ENCODE measurements at regions not wholly inside any gene's neighbourhood (a gene's known extent, or its start where the extent isn't known, plus 50 kb on each side); places are given as distances from the start of the nearest gene placed in this dataset.
"Not testable (repeated sequence)": the region's sequence is repeated elsewhere in the genome, so short reads cannot be mapped to it uniquely, and the experiment has no call there.

DNA sequence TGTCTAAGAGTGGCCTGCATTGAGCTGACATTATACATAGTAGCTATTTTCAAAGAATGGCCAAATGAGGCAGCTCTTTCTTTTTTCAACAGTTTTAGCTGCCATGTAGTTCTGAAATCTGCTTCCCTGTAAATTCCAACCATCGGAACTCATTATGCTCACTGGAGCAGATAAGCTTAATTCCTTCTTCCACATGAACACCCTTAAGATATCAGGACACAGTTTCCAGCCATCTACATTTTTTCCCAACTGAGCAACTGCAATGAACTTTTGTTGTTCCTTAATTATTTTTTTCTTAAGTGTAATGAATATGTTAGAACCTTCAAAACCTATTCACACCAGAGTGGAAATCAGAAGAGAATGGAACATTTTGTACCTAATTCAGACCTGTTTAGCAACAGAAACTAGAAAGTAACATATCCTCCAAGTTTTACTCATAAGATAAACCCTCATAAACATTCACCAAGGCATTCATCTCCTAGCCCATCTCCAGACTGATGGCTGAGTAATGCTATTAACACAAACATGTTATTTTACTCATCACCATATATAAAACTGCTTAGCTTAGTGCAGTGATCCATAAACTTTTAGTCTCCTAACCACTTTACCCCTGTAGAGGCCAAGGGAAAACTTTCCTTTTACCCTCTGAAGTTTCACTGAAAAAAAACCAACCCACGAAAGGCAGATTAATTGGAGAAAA lies 296.1 kb upstream of the SYT1 start:
- no peak for DNase-seq
- Histone ChIP-seq H3K27ac (no peak overlapping the region), H3K4me3 (no peak overlapping the region), H3K9me3 (no peaks in the 10 kb centered on the region), H3K27me3 (no peaks in the 10 kb centered on the region), H3K36me3 (no peaks in the 10 kb centered on the region), H3K4me1 (no peaks in the 10 kb centered on the region)
- TF ChIP-seq, protein P1, sequence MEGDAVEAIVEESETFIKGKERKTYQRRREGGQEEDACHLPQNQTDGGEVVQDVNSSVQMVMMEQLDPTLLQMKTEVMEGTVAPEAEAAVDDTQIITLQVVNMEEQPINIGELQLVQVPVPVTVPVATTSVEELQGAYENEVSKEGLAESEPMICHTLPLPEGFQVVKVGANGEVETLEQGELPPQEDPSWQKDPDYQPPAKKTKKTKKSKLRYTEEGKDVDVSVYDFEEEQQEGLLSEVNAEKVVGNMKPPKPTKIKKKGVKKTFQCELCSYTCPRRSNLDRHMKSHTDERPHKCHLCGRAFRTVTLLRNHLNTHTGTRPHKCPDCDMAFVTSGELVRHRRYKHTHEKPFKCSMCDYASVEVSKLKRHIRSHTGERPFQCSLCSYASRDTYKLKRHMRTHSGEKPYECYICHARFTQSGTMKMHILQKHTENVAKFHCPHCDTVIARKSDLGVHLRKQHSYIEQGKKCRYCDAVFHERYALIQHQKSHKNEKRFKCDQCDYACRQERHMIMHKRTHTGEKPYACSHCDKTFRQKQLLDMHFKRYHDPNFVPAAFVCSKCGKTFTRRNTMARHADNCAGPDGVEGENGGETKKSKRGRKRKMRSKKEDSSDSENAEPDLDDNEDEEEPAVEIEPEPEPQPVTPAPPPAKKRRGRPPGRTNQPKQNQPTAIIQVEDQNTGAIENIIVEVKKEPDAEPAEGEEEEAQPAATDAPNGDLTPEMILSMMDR (IDR thresholded peaks at IDR 0.05) = no peak
- TF ChIP-seq EP300 (IDR thresholded peaks at IDR 0.05) (no peak), POLR2AphosphoS5 (IDR thresholded peaks at IDR 0.05) (no peak), POLR2A (IDR thresholded peaks at IDR 0.05) (no peak)
- intact Hi-C loops (cut with DNase I) = no loop called here
- 87 to 90% methylated on average over 2 of the region's 2 CpGs for WGBS, 2 donors

DNA sequence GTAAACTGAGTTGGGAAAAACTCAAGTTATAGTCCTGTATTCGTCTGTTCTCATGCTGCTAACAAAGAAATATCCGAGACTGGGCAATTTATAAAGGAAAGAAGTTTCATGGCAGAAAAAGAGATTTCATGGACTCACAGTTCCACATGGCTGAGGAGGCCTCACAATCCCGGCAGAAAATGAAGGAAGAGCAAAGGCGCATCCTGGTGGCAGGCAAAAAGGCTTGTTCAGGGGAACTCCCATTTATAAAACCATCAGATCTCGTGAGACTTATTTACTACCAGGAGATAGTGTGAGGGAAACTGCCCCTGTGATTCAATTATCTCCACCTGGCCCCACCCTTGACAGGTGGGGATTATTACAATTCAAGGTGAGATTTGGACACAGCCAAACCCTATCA lies 292.6 kb upstream of the SYT1 start:
- TF ChIP-seq POLR2A (IDR thresholded peaks at IDR 0.05) (no peak), POLR2AphosphoS5 (IDR thresholded peaks at IDR 0.05) (no peak), EP300 (IDR thresholded peaks at IDR 0.05) (no peak)
- TF ChIP-seq, protein P1 (IDR thresholded peaks at IDR 0.05) = no peak
- H3K4me1 ChIP-seq = no peaks in the 10 kb centered on the region
- no peak overlapping the region for H3K4me3 ChIP-seq
- no peak overlapping the region for H3K27ac ChIP-seq
- no peaks in the 10 kb centered on the region for H3K27me3 ChIP-seq
- intact Hi-C loops (cut with DNase I) = no loop called here
- DNase-seq = no peak
- no peaks in the 10 kb centered on the region for H3K36me3 ChIP-seq
- H3K9me3 ChIP-seq = peaks cover 0 to 3% (median 0%) of the 10 kb centered on the region in 4 donors
- WGBS, 2 donors = 69 to 85% methylated on average over 5 of the region's 5 CpGs

DNA sequence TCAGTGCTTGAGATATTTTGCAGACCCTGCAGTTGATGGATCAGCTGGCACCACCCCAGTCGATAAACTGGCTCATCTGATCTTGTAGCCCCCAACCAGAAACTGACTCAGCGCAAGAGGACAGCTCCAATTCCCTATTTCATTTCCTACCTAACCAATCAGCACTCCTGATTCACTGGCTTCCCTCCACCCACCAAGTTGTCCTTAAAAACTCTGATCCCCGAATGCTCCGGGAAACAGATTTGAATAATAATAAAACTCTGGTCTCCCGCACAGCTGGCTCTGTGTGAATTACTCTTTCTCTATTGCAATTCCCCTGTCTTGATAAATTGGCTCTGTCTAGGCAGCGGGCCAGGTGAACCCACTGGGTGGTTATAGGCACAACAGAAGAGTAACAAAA lies 289.4 kb upstream of the SYT1 start:
- not testable (repeated sequence) for H3K36me3 ChIP-seq, H3K9me3 ChIP-seq

DNA sequence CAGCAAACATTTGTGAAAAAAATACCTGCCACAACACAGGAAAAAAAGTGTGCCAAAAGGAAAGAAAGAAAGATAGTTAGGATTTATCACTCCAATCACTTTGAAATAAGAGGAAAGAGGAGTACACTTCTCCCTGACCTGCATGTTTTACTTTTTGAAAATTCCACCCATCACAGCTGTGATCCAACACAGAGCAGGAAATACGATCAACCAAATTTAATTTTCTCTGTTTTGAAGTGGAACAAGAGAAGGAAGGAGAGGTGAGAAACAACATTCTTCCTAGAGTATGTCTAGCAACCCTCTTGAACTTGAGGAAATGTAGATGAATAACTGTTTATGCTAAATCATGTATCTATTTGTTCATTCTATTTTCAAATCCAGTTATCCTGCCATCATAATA lies 284.7 kb upstream of the SYT1 start:
- Histone ChIP-seq H3K27me3 (no peaks in the 10 kb centered on the region), H3K4me1 (no peaks in the 10 kb centered on the region), H3K4me3 (no peak overlapping the region), H3K27ac (no peak overlapping the region), H3K36me3 (no peaks in the 10 kb centered on the region), H3K9me3 (peaks cover 0 to 3% (median 0%) of the 10 kb centered on the region in 4 donors)
- TF ChIP-seq POLR2AphosphoS5 (IDR thresholded peaks at IDR 0.05) (no peak), POLR2A (IDR thresholded peaks at IDR 0.05) (no peak)
- intact Hi-C loops (cut with DNase I) = no loop called here
- no peak for DNase-seq
- WGBS, 2 donors = 86 to 87% methylated on average over 1 of the region's 1 CpG

More for the DNA sequence above, 289.4 kb upstream of the SYT1 start:
- intact Hi-C loops (cut with DNase I); H3K27me3 ChIP-seq; H3K27ac ChIP-seq; H3K4me3 ChIP-seq; DNase-seq; H3K4me1 ChIP-seq: not testable (repeated sequence)
- WGBS, 2 donors = 90 to 93% methylated on average over 6 of the region's 6 CpGs

DNA sequence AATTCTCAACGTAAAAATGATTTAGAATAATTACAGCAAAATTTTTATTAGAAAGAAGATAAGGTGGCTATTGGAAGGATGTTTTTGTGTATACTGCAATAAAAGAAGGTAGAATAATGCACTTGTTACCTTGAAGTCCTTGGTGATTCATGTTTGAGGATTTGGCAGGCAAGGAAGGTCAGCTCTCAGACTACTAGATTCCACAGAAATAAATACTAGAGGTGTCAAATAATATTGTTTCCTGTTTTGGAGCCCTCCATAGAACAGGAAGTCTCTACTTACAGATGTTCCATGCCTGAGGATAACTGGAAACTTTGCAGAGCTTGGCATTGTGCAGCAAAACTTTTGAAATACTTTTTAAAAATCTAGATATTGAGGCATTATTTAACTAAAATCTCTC lies 284.3 kb upstream of the SYT1 start:
- DNase-seq = no peak
- no peak overlapping the region for H3K4me3 ChIP-seq
- 33 to 62% methylated on average over 1 of the region's 1 CpG for WGBS, 2 donors

More for the DNA sequence above, 284.3 kb upstream of the SYT1 start:
- intact Hi-C loops (cut with DNase I) = no loop called here
- Histone ChIP-seq H3K27me3 (no peaks in the 10 kb centered on the region), H3K27ac (no peak overlapping the region), H3K9me3 (no peaks in the 10 kb centered on the region), H3K4me1 (no peaks in the 10 kb centered on the region), H3K36me3 (no peaks in the 10 kb centered on the region)
- TF ChIP-seq POLR2A (IDR thresholded peaks at IDR 0.05) (no peak), EP300 (IDR thresholded peaks at IDR 0.05) (no peak), POLR2AphosphoS5 (IDR thresholded peaks at IDR 0.05) (no peak)
- TF ChIP-seq, protein P1 (IDR thresholded peaks at IDR 0.05) = no peak
